ENCODE measurements at regions not wholly inside any gene's neighbourhood (a gene's known extent, or its start where the extent isn't known, plus 50 kb on each side); places are given as distances from the start of the nearest gene placed in this dataset.

GRCh38 chr21:19998453-19998852 is 999.8 kb upstream of the NCAM2 start:
- TF ChIP-seq, protein P1, sequence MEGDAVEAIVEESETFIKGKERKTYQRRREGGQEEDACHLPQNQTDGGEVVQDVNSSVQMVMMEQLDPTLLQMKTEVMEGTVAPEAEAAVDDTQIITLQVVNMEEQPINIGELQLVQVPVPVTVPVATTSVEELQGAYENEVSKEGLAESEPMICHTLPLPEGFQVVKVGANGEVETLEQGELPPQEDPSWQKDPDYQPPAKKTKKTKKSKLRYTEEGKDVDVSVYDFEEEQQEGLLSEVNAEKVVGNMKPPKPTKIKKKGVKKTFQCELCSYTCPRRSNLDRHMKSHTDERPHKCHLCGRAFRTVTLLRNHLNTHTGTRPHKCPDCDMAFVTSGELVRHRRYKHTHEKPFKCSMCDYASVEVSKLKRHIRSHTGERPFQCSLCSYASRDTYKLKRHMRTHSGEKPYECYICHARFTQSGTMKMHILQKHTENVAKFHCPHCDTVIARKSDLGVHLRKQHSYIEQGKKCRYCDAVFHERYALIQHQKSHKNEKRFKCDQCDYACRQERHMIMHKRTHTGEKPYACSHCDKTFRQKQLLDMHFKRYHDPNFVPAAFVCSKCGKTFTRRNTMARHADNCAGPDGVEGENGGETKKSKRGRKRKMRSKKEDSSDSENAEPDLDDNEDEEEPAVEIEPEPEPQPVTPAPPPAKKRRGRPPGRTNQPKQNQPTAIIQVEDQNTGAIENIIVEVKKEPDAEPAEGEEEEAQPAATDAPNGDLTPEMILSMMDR (IDR thresholded peaks at IDR 0.05) = no peak
- TF ChIP-seq POLR2A (IDR thresholded peaks at IDR 0.05) = no peak
- TF ChIP-seq POLR2AphosphoS5 (IDR thresholded peaks at IDR 0.05) = no peak
